K562 (cell line): ENCODE measurements at regions not wholly inside any gene's neighbourhood (a gene's known extent, or its start where the extent isn't known, plus 50 kb on each side); places are given as distances from the start of the nearest gene placed in this dataset.

Source experiments
- ATAC-seq: fragments of 200-7000 bp; cut with Tn5 transposase; 3 replicates; pipeline ENCODE4 v1.9.1; 2020; ENCODE audit warnings: moderate library complexity
- BruUV-seq: library from RNA; stranded (reverse); fragments of 400-500 nt; replicated peaks from 2 replicates; lab custom pipeline; 2021; lab: Mats Ljungman, UMichigan
- CTCF ChIA-PET: fragments of 300-600 bp; formaldehyde crosslinking; extraction: SDS; loops from one replicate; lab custom pipeline; 2021; ENCODE audit warnings: low intra/inter-chr PET ratio; lab: Yijun Ruan, JAX
- POLR2A ChIA-PET: fragments of 300-600, 350-650 bp; sonication (Branson Sonifier 250); formaldehyde crosslinking; extraction: SDS; loops from one replicate; lab custom pipeline; 2021; ENCODE audit warnings: antibody characterized with exemption, inconsistent platforms; lab: Yijun Ruan, JAX
- DNase-seq, 4 experiments: peaks; one replicate each; pipeline versions ENCODE4 v3.0.0 to v3.0.0-alpha.2; 2011 to 2018; ENCODE audit warnings: low spot score in 3 of 4, mixed read lengths in 3 of 4; ENCODE audit errors: extremely low read depth in 1 of 4
- FAIRE-seq: peaks from 2 replicates; lab custom pipeline; 2011; peaks lifted over from hg19 to GRCh38; lab: Jason Lieb, UNC
- H2AFZ ChIP-seq: 2 replicates; pipeline ENCODE4 v1.6.0; 2011; ENCODE audit warnings: low read depth, low read length, control low read depth, inconsistent platforms
- H3K27ac ChIP-seq: fragments of 200-600 bp; 3 replicates; pipeline ENCODE4 v1.8.0; 2011; ENCODE audit warnings: low read depth, mild to moderate bottlenecking, control low read depth, inconsistent platforms, low read length, moderate library complexity, mixed read lengths; ENCODE audit errors: extremely low read depth
- H3K27me3 ChIP-seq, 2 experiments: fragments of 300-600 bp in 1 of 2; 2 replicates in 1 of 2; 3 replicates in 1 of 2; pipeline versions ENCODE4 v1.6.0 to v1.8.0; 2011; ENCODE audit warnings: inconsistent platforms in 2 of 2, low read length in 2 of 2, mild to moderate bottlenecking in 1 of 2, mixed read lengths in 1 of 2, moderate library complexity in 1 of 2; ENCODE audit not compliant: control insufficient read depth in 2 of 2, insufficient read depth in 2 of 2
- H3K36me3 ChIP-seq: fragments of 300-600 bp; 3 replicates; pipeline ENCODE4 v1.8.0; 2011; ENCODE audit warnings: mild to moderate bottlenecking, low read length, inconsistent platforms; ENCODE audit not compliant: control insufficient read depth, insufficient read depth
- H3K4me1 ChIP-seq, 2 experiments: fragments of 200-600 bp in 1 of 2; replicated peaks in 1 of 2; 2 replicates in 1 of 2; 3 replicates in 1 of 2; pipeline versions ENCODE4 v1.5.1 to v1.8.0; 2011; ENCODE audit warnings: inconsistent platforms in 2 of 2, low read length in 2 of 2, mild to moderate bottlenecking in 1 of 2, mixed read lengths in 1 of 2, moderate library complexity in 1 of 2; ENCODE audit not compliant: control insufficient read depth in 2 of 2, insufficient read depth in 2 of 2
- H3K4me2 ChIP-seq: 2 replicates; pipeline ENCODE4 v1.6.1; 2011; ENCODE audit warnings: low read length, control low read depth, inconsistent platforms, mixed read lengths; ENCODE audit not compliant: insufficient read depth
- H3K4me3 ChIP-seq: fragments of 200-600 bp; sonication (generic), shearing (Covaris generic); 2 replicates; pipeline ENCODE4 v1.5.1; 2016; ENCODE audit warnings: control low read depth, inconsistent platforms
- H3K79me2 ChIP-seq: fragments of 200-600 bp; 3 replicates; pipeline ENCODE4 v1.8.0; 2011; ENCODE audit warnings: low read length, inconsistent platforms; ENCODE audit not compliant: control insufficient read depth, insufficient read depth
- H3K9ac ChIP-seq, 2 experiments: 2 replicates each; pipeline versions ENCODE4 v1.6.0 to v1.6.1; 2011; ENCODE audit warnings: low read depth in 2 of 2, low read length in 2 of 2, control low read depth in 1 of 2, inconsistent platforms in 1 of 2, mild to moderate bottlenecking in 1 of 2, mixed read lengths in 1 of 2; ENCODE audit not compliant: insufficient read depth in 1 of 2
- H3K9me1 ChIP-seq: one replicate; pipeline ENCODE4 v1.6.0; 2011; ENCODE audit warnings: inconsistent platforms, mild to moderate bottlenecking, low read length, moderate library complexity; ENCODE audit not compliant: control insufficient read depth, insufficient read depth
- H3K9me3 ChIP-seq: replicated peaks from 2 replicates; pipeline ENCODE4 v1.5.1; 2011; ENCODE audit warnings: low read depth, low read length, inconsistent platforms; ENCODE audit not compliant: control insufficient read depth, insufficient read depth
- H4K20me1 ChIP-seq: replicated peaks from 2 replicates; pipeline ENCODE4 v1.6.1; 2011; ENCODE audit warnings: low read length, inconsistent platforms, mixed read lengths; ENCODE audit not compliant: control insufficient read depth, insufficient read depth
- C11orf30 ChIP-seq: fragments of 450-650 bp; IDR thresholded peaks from 2 replicates; pipeline ENCODE4 v1.6.1; 2016; ENCODE audit warnings: low read depth, mild to moderate bottlenecking
- MAFG ChIP-seq: fragments of 450-650 bp; conservative IDR thresholded peaks from 2 replicates; pipeline ENCODE4 v1.6.1; 2016; ENCODE audit warnings: missing genetic modification characterization, missing compliant biosample characterization
- NR2C2 ChIP-seq, 2 experiments: fragments of 200-800 bp in 1 of 2; sonication (Bioruptor generic) in 1 of 2; sonication (generic) in 1 of 2; formaldehyde crosslinking in 1 of 2; IDR thresholded peaks; 2 replicates each; pipeline versions ENCODE4 v1.6.1 to v1.8.0; 2016 to 2022; ENCODE audit warnings: mild to moderate bottlenecking in 1 of 2, missing compliant biosample characterization in 1 of 2, missing genetic modification characterization in 1 of 2, missing genetic modification reagents in 1 of 2
- PML ChIP-seq: IDR thresholded peaks from 2 replicates; pipeline ENCODE4 v1.6.1; 2012; ENCODE audit warnings: low read length, inconsistent platforms
- ZNF316 ChIP-seq: fragments of 450-650 bp; IDR thresholded peaks from 2 replicates; pipeline ENCODE4 v1.6.1; 2016
- WGBS: fragments of 100-300 bp; shearing (Covaris generic); methylation state at CpG from one replicate; pipeline ENCODE4 v1.1.6; 2016; ENCODE audit warnings: low coverage, mixed read lengths; ENCODE audit not compliant: insufficient coverage; ENCODE audit errors: missing lambda C conversion rate; 5-methylcytosine and 5-hydroxymethylcytosine counted together
- in situ Hi-C: fragments of 300-500 bp; cut with MboI; formaldehyde crosslinking; loops from 4 replicates; pipeline ENCODE4 v1.15.0; 2018; ENCODE audit warnings: inconsistent platforms, mixed read lengths
- intact Hi-C: fragments of 100-400 bp; cut with micrococcal nuclease; formaldehyde crosslinking; loops from 2 replicates; pipeline ENCODE4 v1.14.2; 2022
- TF ChIP-seq, protein P1 (sequence below): fragments of 450-650 bp; IDR thresholded peaks from 2 replicates; pipeline ENCODE4 v1.6.1; 2016; ENCODE audit warnings: borderline replicate concordance

DNA sequence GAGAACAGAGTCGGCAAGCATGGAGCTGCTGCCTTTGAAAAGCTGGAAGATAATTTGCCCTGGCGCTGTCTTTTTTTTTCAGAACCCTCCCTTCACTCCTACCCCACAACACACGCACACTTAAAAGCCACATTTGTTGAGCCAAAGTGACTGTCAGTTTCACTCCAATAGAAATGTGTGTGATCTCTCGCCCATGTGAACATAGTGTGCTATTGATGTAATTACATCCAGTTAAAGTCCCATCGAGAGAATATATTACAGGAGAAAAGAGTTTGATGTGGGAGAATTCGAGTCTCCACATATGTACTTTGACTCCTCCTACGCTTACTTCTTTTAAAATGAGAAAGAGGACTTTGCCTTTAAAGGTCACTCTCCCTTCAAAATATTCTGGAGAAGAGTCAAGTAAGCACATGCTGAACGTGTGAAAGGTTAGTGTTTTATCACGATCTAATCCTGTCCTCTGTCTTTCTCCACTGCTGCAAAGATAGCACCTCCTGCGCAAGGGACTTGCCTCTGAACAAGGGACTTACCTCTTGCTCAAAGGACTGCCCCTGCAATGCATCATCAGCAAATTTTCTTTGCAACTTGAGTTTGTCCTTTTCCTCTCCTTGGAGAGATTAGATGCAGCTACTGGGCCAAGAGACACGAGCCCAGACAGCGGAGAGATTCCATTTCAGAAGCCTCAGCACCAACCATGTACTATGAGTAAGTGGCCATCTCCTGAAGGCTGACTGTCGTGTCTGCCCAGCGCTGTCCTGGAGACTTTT is 613.9 kb downstream of the PTPRU start:
- CTCF ChIA-PET, result interaction anchor here (0.9 to 1.8 kb wide), 3 partner anchors 57 to 861 kb away, joined by 3 to 23 read pairs (median 4); no protein-coding TSS in a partner anchor
- TF ChIP-seq MAFG (0 out of 2 replicates have a peak, but pooled peaks have one; percentile 20), PML (no peak), C11orf30 (0 out of 2 replicates have a peak, but pooled peaks have one; percentile 14), ZNF316 (peak; percentile 55; the same call in 1 of the 2 replicates), NR2C2 (CRISPR knock-in tag; IDR thresholded peaks at IDR 0.05) (no peak), NR2C2 (tag; IDR thresholded peaks at IDR 0.05) (no peak)
- TF ChIP-seq, protein P1, sequence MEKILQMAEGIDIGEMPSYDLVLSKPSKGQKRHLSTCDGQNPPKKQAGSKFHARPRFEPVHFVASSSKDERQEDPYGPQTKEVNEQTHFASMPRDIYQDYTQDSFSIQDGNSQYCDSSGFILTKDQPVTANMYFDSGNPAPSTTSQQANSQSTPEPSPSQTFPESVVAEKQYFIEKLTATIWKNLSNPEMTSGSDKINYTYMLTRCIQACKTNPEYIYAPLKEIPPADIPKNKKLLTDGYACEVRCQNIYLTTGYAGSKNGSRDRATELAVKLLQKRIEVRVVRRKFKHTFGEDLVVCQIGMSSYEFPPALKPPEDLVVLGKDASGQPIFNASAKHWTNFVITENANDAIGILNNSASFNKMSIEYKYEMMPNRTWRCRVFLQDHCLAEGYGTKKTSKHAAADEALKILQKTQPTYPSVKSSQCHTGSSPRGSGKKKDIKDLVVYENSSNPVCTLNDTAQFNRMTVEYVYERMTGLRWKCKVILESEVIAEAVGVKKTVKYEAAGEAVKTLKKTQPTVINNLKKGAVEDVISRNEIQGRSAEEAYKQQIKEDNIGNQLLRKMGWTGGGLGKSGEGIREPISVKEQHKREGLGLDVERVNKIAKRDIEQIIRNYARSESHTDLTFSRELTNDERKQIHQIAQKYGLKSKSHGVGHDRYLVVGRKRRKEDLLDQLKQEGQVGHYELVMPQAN, result no peak
- H4K20me1 ChIP-seq, result 0 out of 2 replicates have a peak, but pooled peaks cover 3% of the 10 kb centered on the region
- WGBS, result 0% methylated on average over 13 of the region's 14 CpGs
- H3K9me3 ChIP-seq, result no peaks in the 10 kb centered on the region
- H3K27ac ChIP-seq, result no peak overlapping the region
- in situ Hi-C loops, result loop anchor here (5.0 kb wide), 1 partner anchor 613 kb away; the partner anchor contains the start of gene PTPRU
- ATAC-seq (no peak), FAIRE-seq (no peak), DNase-seq (no peak)
- no peak overlapping the region for H3K4me3 ChIP-seq
- H3K9ac ChIP-seq, result no peak overlapping the region
- H3K36me3 ChIP-seq, result no peaks in the 10 kb centered on the region
- POLR2A ChIA-PET, result no interaction called here
- no peaks in the 10 kb centered on the region for H3K79me2 ChIP-seq
- no peaks in the 10 kb centered on the region for H3K4me1 ChIP-seq
- H2AFZ ChIP-seq, result no peak overlapping the region
- H3K27me3 ChIP-seq, result peaks cover 3 to 29% of the 10 kb centered on the region in 2 experiments; a peak in 3 of 5 replicates
- no peak overlapping the region for H3K4me2 ChIP-seq
- intact Hi-C loops, result loop anchor here (1.0 kb wide), 1 partner anchor 57 kb away; no protein-coding TSS in a partner anchor
- BruUV-seq, result no TSS peak
- no peaks in the 10 kb centered on the region for H3K9me1 ChIP-seq
